ENCODE measurements at regions not wholly inside any gene's neighbourhood (a gene's known extent, or its start where the extent isn't known, plus 50 kb on each side); places are given as distances from the start of the nearest gene placed in this dataset.

- no peak for TF ChIP-seq CTCF (IDR thresholded peaks at IDR 0.05)
- no peak for TF ChIP-seq POLR2A (IDR thresholded peaks at IDR 0.05)
Observed at GRCh38 chr4:106418444-106418843, 49.9 kb upstream of the GIMD1 start.
